HG03025 (cell line): ENCODE measurements at regions not wholly inside any gene's neighbourhood (a gene's known extent, or its start where the extent isn't known, plus 50 kb on each side); places are given as distances from the start of the nearest gene placed in this dataset.

Experiments used
- ATAC-seq: cut with Tn5 transposase; IDR thresholded peaks from one replicate; pipeline ENCODE4 v1.9.1; 2021; ENCODE audit warnings: mild to moderate bottlenecking, moderate library complexity; ENCODE audit not compliant: unreplicated experiment, low FRiP score

DNA sequence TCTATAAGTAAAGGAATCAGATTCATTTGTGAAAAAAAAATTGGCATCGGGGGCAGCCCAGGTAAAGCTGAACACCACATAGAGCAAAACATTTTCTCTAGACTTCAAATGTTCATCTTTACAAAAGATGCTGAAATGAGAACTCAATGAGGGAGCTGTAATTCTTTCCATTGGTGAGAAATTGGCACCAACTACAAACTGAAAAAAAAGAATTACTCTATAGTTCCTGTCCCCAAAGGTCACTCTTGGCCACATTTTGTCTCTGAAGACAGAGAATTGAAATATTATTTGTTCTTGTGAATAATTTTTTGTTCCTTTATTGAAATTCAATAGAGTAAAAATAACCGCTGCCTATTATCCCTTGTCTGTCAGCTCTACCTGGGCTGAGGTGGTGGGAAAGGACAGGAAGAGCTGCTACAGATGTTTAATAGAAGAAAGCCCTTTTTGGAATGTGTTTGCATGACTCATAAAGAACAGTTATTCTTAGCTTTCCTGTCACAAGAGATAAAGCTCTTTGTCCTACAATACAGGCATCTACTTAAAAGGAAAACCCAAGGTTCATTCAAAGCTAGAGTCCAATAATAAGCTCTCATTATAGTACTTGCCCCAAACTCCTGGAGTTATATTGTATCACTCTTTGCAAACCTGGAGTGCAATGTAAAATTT lies 380.1 kb upstream of the KITLG start:
- ATAC-seq = no peak

GRCh38 chr12:88958946-88959345 lies 378.7 kb upstream of the KITLG start:
- ATAC-seq = no peak

DNA sequence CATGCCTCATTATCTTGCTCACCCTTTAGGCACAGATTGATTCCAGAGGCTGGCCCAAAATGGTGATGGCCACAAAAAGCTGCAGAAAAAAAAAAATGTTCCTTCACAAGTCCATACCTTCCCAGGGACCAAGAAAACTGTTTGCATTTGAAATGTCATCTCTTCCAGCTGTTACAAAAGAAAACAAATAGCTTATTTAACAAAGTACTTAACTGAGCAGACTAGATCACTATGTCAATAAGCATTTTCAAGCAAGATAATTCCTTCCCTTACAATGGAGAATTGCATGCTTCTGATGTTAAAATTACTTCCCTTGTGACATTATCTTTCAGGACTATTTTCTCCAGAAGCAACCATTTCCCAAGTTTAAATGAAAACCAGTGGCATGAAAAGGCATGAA lies 377.9 kb upstream of the KITLG start:
- ATAC-seq = no peak

DNA sequence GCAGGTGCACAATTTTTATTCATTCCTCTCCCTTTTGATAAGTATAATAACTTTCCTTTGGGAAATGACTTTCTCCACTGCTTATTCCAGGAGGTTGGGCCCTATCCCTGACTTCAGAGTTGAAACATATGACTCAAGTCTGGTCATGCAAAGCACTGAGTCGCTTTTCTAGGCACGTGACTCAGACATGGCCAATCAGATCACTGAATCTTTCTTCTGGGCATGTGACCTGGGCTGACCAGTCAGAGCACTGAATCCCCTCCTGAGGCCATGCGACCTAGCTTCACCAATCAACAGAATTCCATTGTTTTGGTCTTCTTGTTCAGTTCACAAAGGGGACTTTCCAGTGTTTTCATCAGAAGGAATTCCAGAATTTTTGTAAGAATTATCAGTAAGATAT lies 377.1 kb upstream of the KITLG start:
- ATAC-seq = no peak

DNA sequence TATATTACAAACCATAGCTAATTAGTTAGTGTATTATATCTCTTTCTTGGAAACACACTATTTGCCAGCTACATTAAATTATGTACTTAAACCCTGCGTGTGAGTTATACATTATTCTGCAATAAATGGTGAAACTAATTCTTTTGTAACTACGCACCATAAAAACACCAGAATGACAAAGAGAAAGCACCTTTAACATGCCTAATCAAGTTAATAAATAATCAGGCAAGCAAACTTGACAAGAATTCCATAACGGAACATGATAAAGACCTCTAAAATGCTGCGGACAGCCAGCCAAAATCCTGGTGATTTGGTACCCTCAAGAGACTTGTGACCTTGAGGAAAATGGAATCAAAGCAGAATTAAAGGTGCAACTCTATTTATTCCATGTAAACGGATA lies 375.3 kb upstream of the KITLG start:
- no peak for ATAC-seq

GRCh38 chr12:88953029-88953586 lies 372.8 kb upstream of the KITLG start:
- ATAC-seq = no peak

- ATAC-seq = no peak
Measured at GRCh38 chr12:88952562-88952942, 372.3 kb upstream of the KITLG start.

DNA sequence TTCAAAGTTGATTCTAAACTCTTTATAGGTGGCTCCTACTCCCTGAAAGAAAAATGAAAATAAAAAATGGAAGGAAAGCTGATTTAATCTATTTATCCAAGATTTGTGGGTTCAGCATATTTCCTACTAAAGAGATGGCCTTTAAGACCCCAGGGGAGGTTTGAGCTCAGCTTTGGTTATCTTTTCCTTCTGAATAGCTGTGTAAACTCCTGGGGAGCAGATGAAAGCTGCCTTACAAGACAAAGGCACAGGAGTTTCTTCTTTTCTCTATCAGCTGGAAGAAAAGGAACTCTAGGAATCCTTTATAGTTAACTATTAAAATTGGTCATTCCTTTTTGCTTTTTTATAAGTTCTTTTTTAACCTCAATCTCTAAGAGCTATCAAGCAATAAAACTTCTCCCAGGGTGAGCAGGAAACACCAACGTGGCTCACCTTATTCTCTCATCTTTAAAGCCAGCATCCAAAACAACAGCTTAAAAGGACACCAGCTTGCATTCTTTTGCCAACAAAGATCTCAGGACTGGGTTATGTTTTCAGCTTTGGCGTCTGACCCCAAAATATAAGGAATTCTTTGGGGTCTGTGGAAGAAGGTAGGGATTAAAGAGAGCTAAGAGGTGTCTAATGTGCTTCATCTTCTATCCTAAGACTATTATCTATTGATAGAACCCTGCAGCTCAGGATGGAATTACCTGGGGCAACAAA lies 371.7 kb upstream of the KITLG start:
- ATAC-seq = no peak

- no peak for ATAC-seq
Measured at GRCh38 chr12:88951177-88951576, 370.9 kb upstream of the KITLG start.

- ATAC-seq = no peak
Measured at GRCh38 chr12:88947486-88948043, 367.3 kb upstream of the KITLG start.

GRCh38 chr12:88946372-88946997 lies 366.2 kb upstream of the KITLG start:
- no peak for ATAC-seq

DNA sequence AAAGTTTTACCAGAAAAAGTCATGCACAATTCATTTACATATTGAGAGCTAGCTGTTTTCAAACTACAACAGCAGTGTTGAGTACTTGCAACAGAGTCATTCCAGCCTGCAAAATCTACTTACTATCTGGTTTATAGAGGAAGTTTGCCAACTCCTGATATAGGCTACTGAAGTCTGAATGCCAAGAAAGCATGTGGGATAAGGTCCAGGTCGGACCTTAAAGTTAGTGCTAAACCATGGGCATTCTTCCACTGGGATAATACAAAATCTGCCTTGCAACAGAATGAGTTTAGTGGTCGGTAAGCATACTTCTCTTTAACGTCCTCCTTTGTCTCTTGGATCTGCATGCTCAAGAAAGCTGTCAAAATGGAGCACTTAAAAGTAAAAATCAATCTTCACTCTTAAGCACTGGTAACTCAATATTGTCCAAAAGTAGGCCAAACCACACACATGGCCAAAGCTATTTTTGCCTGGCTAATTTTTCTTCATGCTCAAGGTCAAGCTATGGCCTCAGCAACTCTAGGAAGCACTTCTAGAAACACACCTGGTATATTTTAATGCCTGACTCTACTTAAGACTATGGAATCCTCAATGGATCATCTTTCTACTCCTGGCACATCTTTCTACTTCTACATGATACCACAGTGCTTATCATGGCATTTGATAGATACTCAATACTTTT lies 364.9 kb upstream of the KITLG start:
- no peak for ATAC-seq

DNA sequence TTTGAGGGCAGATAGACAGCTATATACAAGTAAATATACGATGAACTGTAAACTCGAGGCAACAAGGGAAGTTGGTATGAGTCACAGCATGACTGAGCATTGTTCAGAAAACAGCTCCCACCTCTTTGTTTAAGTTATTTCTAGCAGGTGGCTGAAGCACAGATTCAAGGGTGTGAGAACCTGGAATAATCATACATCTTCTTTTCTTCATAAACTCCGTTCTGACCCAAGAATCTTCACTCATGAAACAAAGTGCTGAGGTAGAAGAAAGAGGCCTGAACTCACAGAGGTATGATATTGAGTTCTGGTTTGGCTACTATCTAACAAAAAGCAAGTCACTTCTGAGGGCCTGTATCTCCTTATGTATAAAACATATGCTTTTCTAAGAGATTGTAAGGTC lies 364.1 kb upstream of the KITLG start:
- no peak for ATAC-seq

DNA sequence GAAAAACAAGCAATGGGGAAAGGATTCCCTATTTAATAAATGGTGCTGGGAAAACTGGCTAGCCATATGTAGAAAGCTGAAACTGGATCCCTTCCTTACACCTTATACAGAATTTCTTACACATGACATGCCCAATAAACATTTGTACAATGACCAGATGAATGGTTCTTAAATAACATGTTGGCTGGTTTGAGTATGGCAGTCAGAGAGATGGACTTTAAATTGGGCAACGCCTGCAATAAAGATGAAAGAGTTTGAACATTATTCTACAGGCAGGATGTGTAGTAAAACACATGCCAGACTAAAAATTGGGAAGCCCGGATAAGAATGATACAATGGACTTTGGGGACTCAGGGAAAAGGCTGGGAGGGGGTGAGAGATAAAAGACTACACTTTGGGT lies 360.6 kb upstream of the KITLG start:
- no peak for ATAC-seq

GRCh38 chr12:88935856-88936255 lies 355.6 kb upstream of the KITLG start:
- ATAC-seq = no peak

- no peak for ATAC-seq
Measured at GRCh38 chr12:88934163-88934747, 354.0 kb upstream of the KITLG start.

GRCh38 chr12:88932457-88932856 lies 352.2 kb upstream of the KITLG start:
- no peak for ATAC-seq

- no peak for ATAC-seq
Measured at GRCh38 chr12:88931598-88931997, 351.3 kb upstream of the KITLG start.

- ATAC-seq = no peak
Measured at GRCh38 chr12:88925454-88925853, 345.2 kb upstream of the KITLG start.

GRCh38 chr12:88924162-88924561 lies 343.9 kb upstream of the KITLG start:
- no peak for ATAC-seq
